HEK293T (cell line): ENCODE measurements at regions not wholly inside any gene's neighbourhood (a gene's known extent, or its start where the extent isn't known, plus 50 kb on each side); places are given as distances from the start of the nearest gene placed in this dataset.

Experiments used
- FOXA1 ChIP-seq: fragments of 450-650 bp; IDR thresholded peaks from 2 replicates; pipeline ENCODE4 v1.6.1; 2016; ENCODE audit warnings: mild to moderate bottlenecking
- FOXK2 ChIP-seq: fragments of 450-650 bp; IDR thresholded peaks from 2 replicates; pipeline ENCODE4 v1.6.1; 2016; ENCODE audit warnings: mild to moderate bottlenecking
- FOXM1 ChIP-seq: fragments of 450-650 bp; IDR thresholded peaks from 2 replicates; pipeline ENCODE4 v1.6.1; 2017; ENCODE audit warnings: mild to moderate bottlenecking, borderline replicate concordance
- HDGF ChIP-seq: fragments of 450-650 bp; IDR thresholded peaks from 2 replicates; pipeline ENCODE4 v1.6.1; 2017; ENCODE audit warnings: antibody characterized with exemption, borderline replicate concordance
- L3MBTL2 ChIP-seq: fragments of 450-650 bp; conservative IDR thresholded peaks from 2 replicates; pipeline ENCODE4 v1.6.1; 2016; ENCODE audit warnings: mild to moderate bottlenecking
- NFRKB ChIP-seq: fragments of 450-650 bp; IDR thresholded peaks from 2 replicates; pipeline ENCODE4 v1.6.1; 2016; ENCODE audit warnings: mild to moderate bottlenecking, moderate library complexity
- TARDBP ChIP-seq: fragments of 450-650 bp; IDR thresholded peaks from 2 replicates; pipeline ENCODE4 v1.6.1; 2016
- ZNF384 ChIP-seq: fragments of 450-650 bp; IDR thresholded peaks from 2 replicates; pipeline ENCODE4 v1.6.1; 2016
- TF ChIP-seq, protein P1 (sequence below): fragments of 450-650 bp; IDR thresholded peaks from 2 replicates; pipeline ENCODE4 v1.6.1; 2016

DNA sequence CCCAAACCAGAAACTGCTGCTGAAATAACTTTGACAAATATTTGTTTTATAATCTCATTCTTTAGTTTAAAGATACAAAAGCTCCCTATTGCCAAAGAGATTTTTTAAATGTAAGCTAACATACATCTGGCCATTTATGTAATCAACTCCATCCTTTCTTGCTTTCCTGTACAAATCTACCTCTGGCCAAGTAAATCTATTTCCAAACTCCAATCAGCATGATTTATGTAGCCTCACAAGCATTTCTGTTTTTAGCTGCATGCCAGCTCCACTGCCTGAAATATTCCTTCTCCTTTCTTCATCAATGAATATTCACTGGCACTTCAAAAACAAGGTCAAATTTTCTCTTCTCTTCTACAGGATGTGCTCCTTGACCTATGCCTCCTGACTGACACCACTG, 80.0 kb downstream of the SHOX2 start:
- TF ChIP-seq TARDBP (no peak), L3MBTL2 (no peak), FOXM1 (no peak), FOXA1 (no peak), NFRKB (no peak), HDGF (no peak), ZNF384 (no peak), FOXK2 (no peak)
- TF ChIP-seq, protein P1, sequence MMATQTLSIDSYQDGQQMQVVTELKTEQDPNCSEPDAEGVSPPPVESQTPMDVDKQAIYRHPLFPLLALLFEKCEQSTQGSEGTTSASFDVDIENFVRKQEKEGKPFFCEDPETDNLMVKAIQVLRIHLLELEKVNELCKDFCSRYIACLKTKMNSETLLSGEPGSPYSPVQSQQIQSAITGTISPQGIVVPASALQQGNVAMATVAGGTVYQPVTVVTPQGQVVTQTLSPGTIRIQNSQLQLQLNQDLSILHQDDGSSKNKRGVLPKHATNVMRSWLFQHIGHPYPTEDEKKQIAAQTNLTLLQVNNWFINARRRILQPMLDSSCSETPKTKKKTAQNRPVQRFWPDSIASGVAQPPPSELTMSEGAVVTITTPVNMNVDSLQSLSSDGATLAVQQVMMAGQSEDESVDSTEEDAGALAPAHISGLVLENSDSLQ: no peak
